Progenitor cell of endocrine pancreas (in vitro differentiated cells): ENCODE measurements at regions not wholly inside any gene's neighbourhood (a gene's known extent, or its start where the extent isn't known, plus 50 kb on each side); places are given as distances from the start of the nearest gene placed in this dataset.
A peak's percentile ranks its signal among the peaks of the same experiment; 100 is the strongest.

Experiments used
- DNase-seq: peaks from one replicate; pipeline ENCODE4 v3.0.0; 2021; ENCODE audit warnings: low spot score; ENCODE audit not compliant: unreplicated experiment
- H3K27ac Mint-ChIP-seq: 2 replicates; pipeline ENCODE4 v1.8.0; 2021; ENCODE audit warnings: mild to moderate bottlenecking, moderate library complexity, mixed read lengths
- H3K27me3 Mint-ChIP-seq: 2 replicates; pipeline ENCODE4 v1.8.0; 2021; ENCODE audit warnings: mixed read lengths
- H3K36me3 Mint-ChIP-seq: 2 replicates; pipeline ENCODE4 v1.8.0; 2022; ENCODE audit warnings: mixed read lengths; ENCODE audit not compliant: insufficient read depth
- H3K4me1 Mint-ChIP-seq: 2 replicates; pipeline ENCODE4 v1.8.0; 2021; ENCODE audit warnings: low read depth, mixed read lengths
- H3K4me3 Mint-ChIP-seq: 2 replicates; pipeline ENCODE4 v1.8.0; 2021; ENCODE audit warnings: low read depth, mild to moderate bottlenecking, moderate library complexity, mixed read lengths
- H3K9me3 Mint-ChIP-seq: 2 replicates; pipeline ENCODE4 v1.8.0; 2021; ENCODE audit warnings: low read depth, mixed read lengths
- CTCF ChIP-seq: fragments of 200-600 bp; sonication (generic); IDR thresholded peaks from one replicate; pipeline ENCODE4 v1.5.0; 2021; ENCODE audit warnings: antibody characterized with exemption, mild to moderate bottlenecking; ENCODE audit not compliant: unreplicated experiment

GRCh38 chr5:147989994-147990393 is 73.8 kb upstream of the SPINK5 start:
- H3K27me3 Mint-ChIP-seq: no peaks in the 10 kb centered on the region
- no peak for TF ChIP-seq CTCF
- peaks cover 24% of the 10 kb centered on the region for H3K4me1 Mint-ChIP-seq
- peaks cover 3% of the 10 kb centered on the region for H3K9me3 Mint-ChIP-seq
- peaks cover 2% of the 10 kb centered on the region for H3K36me3 Mint-ChIP-seq
- no peak overlapping the region for H3K4me3 Mint-ChIP-seq
- H3K27ac Mint-ChIP-seq: no peak overlapping the region
- DNase-seq: no peak

- peaks cover 3% of the 10 kb centered on the region for H3K9me3 Mint-ChIP-seq
- no peak for DNase-seq
- no peak for TF ChIP-seq CTCF
- H3K4me1 Mint-ChIP-seq: peaks cover 24% of the 10 kb centered on the region
- no peak overlapping the region for H3K4me3 Mint-ChIP-seq
- no peak overlapping the region for H3K27ac Mint-ChIP-seq
- H3K27me3 Mint-ChIP-seq: no peaks in the 10 kb centered on the region
- H3K36me3 Mint-ChIP-seq: peaks cover 2% of the 10 kb centered on the region
These were observed 74.5 kb upstream of the SPINK5 start for GRCh38 chr5:147989239-147989638.

- Mint-ChIP-seq H3K4me1 (peaks cover 24% of the 10 kb centered on the region), H3K27ac (peak overlapping the region; percentile 69), H3K9me3 (peaks cover 3% of the 10 kb centered on the region), H3K27me3 (no peaks in the 10 kb centered on the region), H3K4me3 (no peak overlapping the region), H3K36me3 (peaks cover 2% of the 10 kb centered on the region)
- TF ChIP-seq CTCF: no peak
- no peak for DNase-seq
These were observed 77.5 kb upstream of the SPINK5 start for GRCh38 chr5:147986134-147986757.

GRCh38 chr5:147985608-147986007 is 78.2 kb upstream of the SPINK5 start:
- Mint-ChIP-seq H3K36me3 (peaks cover 2% of the 10 kb centered on the region), H3K27me3 (no peaks in the 10 kb centered on the region), H3K9me3 (peaks cover 3% of the 10 kb centered on the region), H3K4me1 (peaks cover 24% of the 10 kb centered on the region), H3K27ac (peak overlapping the region; percentile 69), H3K4me3 (no peak overlapping the region)
- DNase-seq: no peak
- TF ChIP-seq CTCF: no peak

- Mint-ChIP-seq H3K9me3 (peaks cover 3% of the 10 kb centered on the region), H3K4me3 (no peak overlapping the region), H3K4me1 (peaks cover 15% of the 10 kb centered on the region), H3K27me3 (no peaks in the 10 kb centered on the region), H3K36me3 (peaks cover 3% of the 10 kb centered on the region), H3K27ac (no peak overlapping the region)
- DNase-seq: no peak
- TF ChIP-seq CTCF: no peak
These were observed 77.4 kb upstream of the C5orf46 start for GRCh38 chr5:147983742-147984141.
